Heart left ventricle (tissue), 16 donors: ENCODE measurements at regions not wholly inside any gene's neighbourhood (a gene's known extent, or its start where the extent isn't known, plus 50 kb on each side); places are given as distances from the start of the nearest gene placed in this dataset.

ENCODE experiments used
- ATAC-seq, 4 donors: fragments of 200-7000 bp; cut with Tn5 transposase; one replicate each; pipeline ENCODE4 v1.9.1; 2020 to 2022; ENCODE audit warnings: moderate library complexity in 4 of 4, mild to moderate bottlenecking in 3 of 4, moderate number of reproducible peaks in 1 of 4
- DNase-seq, 5 donors: peaks; one replicate each; pipeline ENCODE4 v3.0.0-alpha.2; 2020
- H3K27ac ChIP-seq, 12 donors: fragments of 200-600 bp; sonication (generic) in 4 of 12; one replicate each; pipeline versions ENCODE4 v1.5.0 to v1.8.0; 2016 to 2022; ENCODE audit warnings: mild to moderate bottlenecking in 2 of 12
- H3K27me3 ChIP-seq, 9 donors: fragments of 200-600 bp; sonication (generic) in 2 of 9; one replicate each; pipeline versions ENCODE4 v1.5.1 to v1.8.0; 2016 to 2022; ENCODE audit warnings: mild to moderate bottlenecking in 3 of 9
- H3K36me3 ChIP-seq, 9 donors: fragments of 200-600 bp; sonication (generic) in 2 of 9; one replicate each; pipeline versions ENCODE4 v1.5.0 to v1.8.0; 2018 to 2022; ENCODE audit warnings: mild to moderate bottlenecking in 2 of 9
- H3K4me1 ChIP-seq, 12 donors: fragments of 200-600 bp; sonication (generic) in 4 of 12; one replicate each; pipeline versions ENCODE4 v1.5.0 to v1.8.0; 2016 to 2022; ENCODE audit warnings: mild to moderate bottlenecking in 3 of 12
- H3K4me3 ChIP-seq, 12 donors: fragments of 200-600 bp; sonication (generic) in 4 of 12; one replicate each; pipeline versions ENCODE4 v1.5.0 to v1.8.0; 2017 to 2022; ENCODE audit warnings: mild to moderate bottlenecking in 9 of 12, moderate library complexity in 4 of 12
- H3K9me3 ChIP-seq, 12 donors: fragments of 200-600 bp; sonication (generic) in 4 of 12; one replicate each; pipeline versions ENCODE4 v1.5.0 to v1.8.0; 2016 to 2022; ENCODE audit warnings: mild to moderate bottlenecking in 1 of 12
- CTCF ChIP-seq, 12 donors: fragments of 200-600 bp; sonication (generic) in 4 of 12; IDR thresholded peaks; one replicate each; pipeline versions ENCODE4 v1.5.0 to v1.8.0; 2018 to 2022; ENCODE audit warnings: antibody characterized with exemption in 12 of 12, mild to moderate bottlenecking in 5 of 12
- POLR2A ChIP-seq, 2 donors: fragments of 450-650 bp; IDR thresholded peaks; one replicate each; pipeline ENCODE4 v1.6.1; 2017; ENCODE audit warnings: antibody characterized with exemption in 2 of 2, mild to moderate bottlenecking in 2 of 2, moderate library complexity in 2 of 2
- WGBS, 4 donors: extraction: QIAGEN DNeasy Blood & Tissue Kit in 2 of 4; methylation state at CpG; one replicate each; pipeline versions ENCODE4 v1.1.5 to v1.1.7; 2013 to 2018; 5-methylcytosine and 5-hydroxymethylcytosine counted together
- intact Hi-C, 10 donors: fragments of 100-400 bp; cut with DNase I; formaldehyde crosslinking; loops; one replicate each; pipeline versions ENCODE4 v1.11.1 to v1.14.2; 2022
- donor health status: ischemic (EF 13 %, LVEDD 7.1; RV severe dilation, severe dysfunction).
- donor health status: healthy with polysubstance abuse.
- donor health status: DM: no; HTN: yes; CAD: no.
- donor health status: DM: no; HTN: no; CAD: no.
- donor health status: ischemic (EF 25% LVEDD 6.9; RV normal size, moderate dysfunction).
- donor health status: ischemic (EF 25% LVEDD 5.7; RV mildly dilated, moderate dysfunction).
- donor health status: healthy.
- donor health status: DM: yes; HTN: yes; CAD: no.
- donor health status: ischemic (EF 35%, LVEDD 5.7; RV mildly dilated, moderate dysfunction).
- donor health status: nonischemic (EF 11% LVEDD 7.7; RV severe dilation, severe dysfunction).
- donor health status: DM: yes; HTN: yes; CAD: no.
- donor health status: PGD.
- donor health status: ischemic (EF 29% LVEDD 5.4; RV normal size, mild dysfunction).
- donor health status: nonischemic (EF 23%, LVEDD 6.1; RV moderate dilation, normal function).

- H3K4me3 ChIP-seq: no peak overlapping the region
- peaks cover 0 to 10% (median 0%) of the 10 kb centered on the region in 12 donors for H3K4me1 ChIP-seq
- no peak overlapping the region for H3K27ac ChIP-seq
- no peaks in the 10 kb centered on the region for H3K27me3 ChIP-seq
- H3K36me3 ChIP-seq: no peaks in the 10 kb centered on the region
- 79 to 86% (median 85%) methylated on average over 12 to 21 of the region's 21 CpGs for WGBS, 4 donors
- H3K9me3 ChIP-seq: no peaks in the 10 kb centered on the region
- DNase-seq (peak in 1 of 5 donors; percentile 51), ATAC-seq (no peak)
- no peak for TF ChIP-seq POLR2A (IDR thresholded peaks at IDR 0.05)
- no peak for TF ChIP-seq CTCF (IDR thresholded peaks at IDR 0.05)
- intact Hi-C loops: no loop called here
Observed at GRCh38 chr14:104427131-104427851, 152.3 kb upstream of the C14orf180 start.

GRCh38 chr14:104428333-104428851 lies 151.2 kb upstream of the C14orf180 start:
- intact Hi-C loops: no loop called here
- peak in 1 of 5 donors; percentile 46 for DNase-seq

GRCh38 chr14:104428860-104429259 lies 150.7 kb upstream of the C14orf180 start:
- intact Hi-C loops: no loop called here
- ATAC-seq: no peak
- Histone ChIP-seq H3K4me3 (no peak overlapping the region), H3K9me3 (no peaks in the 10 kb centered on the region), H3K27me3 (no peaks in the 10 kb centered on the region), H3K36me3 (no peaks in the 10 kb centered on the region), H3K27ac (no peak overlapping the region), H3K4me1 (peaks cover 0 to 10% (median 0%) of the 10 kb centered on the region in 12 donors)
- 49 to 55% (median 52%) methylated on average over 9 of the region's 9 CpGs for WGBS, 4 donors
- DNase-seq: no peak
- TF ChIP-seq CTCF (IDR thresholded peaks at IDR 0.05) (no peak), POLR2A (IDR thresholded peaks at IDR 0.05) (no peak)

More at GRCh38 chr14:104428333-104428851, 151.2 kb upstream of the C14orf180 start:
- H3K36me3 ChIP-seq: no peaks in the 10 kb centered on the region
- peaks cover 0 to 10% (median 0%) of the 10 kb centered on the region in 12 donors for H3K4me1 ChIP-seq
- H3K9me3 ChIP-seq: no peaks in the 10 kb centered on the region
- H3K27ac ChIP-seq: no peak overlapping the region
- no peaks in the 10 kb centered on the region for H3K27me3 ChIP-seq
- 71 to 77% (median 74%) methylated on average over 6 to 14 of the region's 14 CpGs for WGBS, 4 donors
- ATAC-seq: no peak
- no peak overlapping the region for H3K4me3 ChIP-seq
- TF ChIP-seq CTCF (IDR thresholded peaks at IDR 0.05): no peak
- TF ChIP-seq POLR2A (IDR thresholded peaks at IDR 0.05): no peak

GRCh38 chr14:104429291-104429861 lies 150.2 kb upstream of the C14orf180 start:
- intact Hi-C loops: no loop called here
- TF ChIP-seq CTCF (IDR thresholded peaks at IDR 0.05) (no peak), POLR2A (IDR thresholded peaks at IDR 0.05) (no peak)
- DNase-seq (peak in 1 of 5 donors; percentile 57), ATAC-seq (no peak)
- Histone ChIP-seq H3K36me3 (no peaks in the 10 kb centered on the region), H3K27me3 (no peaks in the 10 kb centered on the region), H3K9me3 (no peaks in the 10 kb centered on the region), H3K4me1 (peaks cover 0 to 8% (median 0%) of the 10 kb centered on the region in 12 donors), H3K4me3 (no peak overlapping the region), H3K27ac (no peak overlapping the region)
- 60 to 71% (median 64%) methylated on average over 23 to 30 of the region's 30 CpGs for WGBS, 4 donors
